Kidney (tissue), 13 donors: ENCODE measurements at regions not wholly inside any gene's neighbourhood (a gene's known extent, or its start where the extent isn't known, plus 50 kb on each side); places are given as distances from the start of the nearest gene placed in this dataset.

ENCODE experiments used
- DNase-seq, 5 donors: peaks; one replicate each; pipeline ENCODE4 v3.0.0-alpha.2; 2013 to 2020
- FAIRE-seq: peaks from 2 replicates; lab custom pipeline; 2012; peaks lifted over from hg19 to GRCh38; lab: Jason Lieb, UNC
- H3K27ac ChIP-seq, 2 donors: one replicate each; pipeline ENCODE4 v1.7.0; 2013; ENCODE audit warnings: low read depth in 2 of 2, low read length in 2 of 2, inconsistent platforms in 1 of 2
- H3K27me3 ChIP-seq: one replicate; pipeline ENCODE4 v1.7.1; 2013; ENCODE audit warnings: low read length, inconsistent platforms; ENCODE audit not compliant: control insufficient read depth, insufficient read depth
- H3K36me3 ChIP-seq, 3 donors: one replicate each; pipeline versions ENCODE4 v1.7.0 to v1.7.1; 2013; ENCODE audit warnings: low read length in 3 of 3, control low read depth in 1 of 3, inconsistent platforms in 1 of 3; ENCODE audit not compliant: insufficient read depth in 3 of 3, control insufficient read depth in 2 of 3
- H3K4me1 ChIP-seq, 3 donors: one replicate each; pipeline versions ENCODE4 v1.7.0 to v1.7.1; 2013; ENCODE audit warnings: low read length in 3 of 3, inconsistent platforms in 1 of 3, low read depth in 1 of 3; ENCODE audit not compliant: control insufficient read depth in 2 of 3, insufficient read depth in 2 of 3
- H3K4me3 ChIP-seq, 3 donors: one replicate each; pipeline versions ENCODE4 v1.7.0 to v1.8.1; 2013; ENCODE audit warnings: low read length in 3 of 3, control low read depth in 1 of 3, inconsistent platforms in 1 of 3
- H3K9ac ChIP-seq, 3 donors: one replicate each; pipeline versions ENCODE4 v1.7.0 to v1.7.1; 2013; ENCODE audit warnings: low read length in 3 of 3, control low read depth in 1 of 3, inconsistent platforms in 1 of 3
- H3K9me3 ChIP-seq, 3 donors: one replicate each; pipeline versions ENCODE4 v1.7.0 to v1.7.1; 2013; ENCODE audit warnings: low read length in 3 of 3, control low read depth in 1 of 3, inconsistent platforms in 1 of 3; ENCODE audit not compliant: control insufficient read depth in 2 of 3, insufficient read depth in 1 of 3
- CTCF ChIP-seq: IDR thresholded peaks from 3 replicates; pipeline ENCODE4 v1.5.1; 2012; ENCODE audit warnings: mild to moderate bottlenecking, moderate library complexity, borderline replicate concordance; ENCODE audit not compliant: insufficient read depth; ENCODE audit errors: extremely low read depth
- intact Hi-C: fragments of 100-400 bp; cut with DNase I; formaldehyde crosslinking; loops from one replicate; pipeline ENCODE4 v1.11.1; 2022
- donor health status: control.
- donor health status: control.
- donor health status: control.
- donor health status: control.
- donor health status: control.
- donor health status: DM: yes; HTN: yes; CAD: no.
- donor health status: Normal renal cell carcinoma (clear cell type).

- TF ChIP-seq CTCF, result no peak
- H3K36me3 ChIP-seq, result no peaks in the 10 kb centered on the region
- no peaks in the 10 kb centered on the region for H3K4me1 ChIP-seq
- intact Hi-C loops, result no loop called here
- no peak overlapping the region for H3K27ac ChIP-seq
- FAIRE-seq (no peak), DNase-seq (no peak)
- no peaks in the 10 kb centered on the region for H3K27me3 ChIP-seq
- no peak overlapping the region for H3K4me3 ChIP-seq
- H3K9ac ChIP-seq, result no peak overlapping the region
- no peaks in the 10 kb centered on the region for H3K9me3 ChIP-seq
Observed at GRCh38 chr7:34451183-34451582, 206.8 kb upstream of the NPSR1 start.

- H3K4me1 ChIP-seq, result no peaks in the 10 kb centered on the region
- no peak for FAIRE-seq
- H3K27ac ChIP-seq, result no peak overlapping the region
- DNase-seq, result no peak
- intact Hi-C loops, result no loop called here
- H3K9ac ChIP-seq, result no peak overlapping the region
- H3K9me3 ChIP-seq, result no peaks in the 10 kb centered on the region
- no peak overlapping the region for H3K4me3 ChIP-seq
- no peaks in the 10 kb centered on the region for H3K36me3 ChIP-seq
- no peaks in the 10 kb centered on the region for H3K27me3 ChIP-seq
- TF ChIP-seq CTCF, result no peak
Observed at GRCh38 chr7:34451923-34452322, 206.1 kb upstream of the NPSR1 start.

GRCh38 chr7:34452363-34452762 is 205.7 kb upstream of the NPSR1 start:
- DNase-seq, result no peak
- Histone ChIP-seq H3K9me3 (no peaks in the 10 kb centered on the region), H3K4me1 (no peaks in the 10 kb centered on the region), H3K36me3 (no peaks in the 10 kb centered on the region), H3K27ac (no peak overlapping the region), H3K4me3 (no peak overlapping the region), H3K9ac (no peak overlapping the region), H3K27me3 (no peaks in the 10 kb centered on the region)
- intact Hi-C loops, result no loop called here
- no peak for FAIRE-seq
- no peak for TF ChIP-seq CTCF

GRCh38 chr7:34453150-34453549 is 204.9 kb upstream of the NPSR1 start:
- H3K36me3 ChIP-seq, result no peaks in the 10 kb centered on the region
- FAIRE-seq (no peak), DNase-seq (no peak)
- H3K9me3 ChIP-seq, result no peaks in the 10 kb centered on the region
- H3K27me3 ChIP-seq, result no peaks in the 10 kb centered on the region
- intact Hi-C loops, result no loop called here
- no peak overlapping the region for H3K4me3 ChIP-seq
- no peak overlapping the region for H3K9ac ChIP-seq
- no peaks in the 10 kb centered on the region for H3K4me1 ChIP-seq
- H3K27ac ChIP-seq, result no peak overlapping the region
- TF ChIP-seq CTCF, result no peak
